GM21723 (cell line): ENCODE measurements at regions not wholly inside any gene's neighbourhood (a gene's known extent, or its start where the extent isn't known, plus 50 kb on each side); places are given as distances from the start of the nearest gene placed in this dataset.

Experiments used
- ATAC-seq: cut with Tn5 transposase; IDR thresholded peaks from one replicate; pipeline ENCODE4 v1.9.1; 2021; ENCODE audit warnings: mild to moderate bottlenecking, moderate library complexity; ENCODE audit not compliant: unreplicated experiment

DNA sequence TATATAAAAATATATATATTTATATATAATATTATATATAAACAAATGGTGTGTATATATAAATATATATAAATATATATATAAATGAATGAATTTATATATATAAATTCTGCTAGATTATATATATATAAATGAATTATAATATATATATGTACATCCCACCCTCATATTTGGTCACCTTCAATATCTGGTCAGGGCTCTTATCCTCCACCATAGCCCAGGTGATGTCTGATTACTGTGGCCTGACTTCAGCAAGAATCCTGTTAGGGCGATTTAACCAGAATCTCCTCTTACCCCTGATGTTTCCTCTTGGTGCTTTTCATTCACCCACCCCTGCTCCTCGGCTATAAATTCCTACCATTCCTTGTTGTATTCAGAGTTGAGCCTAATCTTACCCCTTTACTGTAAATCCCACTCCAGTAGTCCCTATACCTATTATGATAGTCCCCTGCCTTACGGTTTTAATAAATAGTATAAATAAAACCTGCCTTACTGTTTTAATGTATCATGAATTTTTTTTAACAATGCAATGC, 439.6 kb downstream of the PLOD2 start:
- no peak for ATAC-seq

- ATAC-seq: no peak
Measured at GRCh38 chr3:145721815-145722214, 439.2 kb downstream of the PLOD2 start.

- ATAC-seq: no peak
Measured at GRCh38 chr3:145727476-145727875, 433.5 kb downstream of the PLOD2 start.

GRCh38 chr3:145735631-145736030, 425.4 kb downstream of the PLOD2 start:
- no peak for ATAC-seq

DNA sequence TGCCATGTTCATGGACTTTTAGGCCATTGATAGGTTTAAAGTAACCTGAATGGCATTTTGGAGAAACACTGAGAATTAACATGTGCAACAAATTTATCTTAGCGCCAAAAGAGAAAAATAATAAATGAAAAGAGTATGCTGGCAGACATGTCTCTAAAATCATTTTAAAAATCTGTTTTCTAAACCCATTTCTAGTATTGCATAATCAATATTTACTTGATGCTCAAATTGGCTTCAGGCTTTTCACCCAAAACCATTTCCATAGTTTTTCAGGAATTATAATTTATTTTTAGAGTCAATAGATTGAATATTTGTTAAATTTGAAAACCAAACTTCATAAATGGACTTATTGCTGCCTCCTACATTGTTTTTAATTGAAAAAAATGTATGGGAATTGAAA, 423.0 kb downstream of the PLOD2 start:
- no peak for ATAC-seq

DNA sequence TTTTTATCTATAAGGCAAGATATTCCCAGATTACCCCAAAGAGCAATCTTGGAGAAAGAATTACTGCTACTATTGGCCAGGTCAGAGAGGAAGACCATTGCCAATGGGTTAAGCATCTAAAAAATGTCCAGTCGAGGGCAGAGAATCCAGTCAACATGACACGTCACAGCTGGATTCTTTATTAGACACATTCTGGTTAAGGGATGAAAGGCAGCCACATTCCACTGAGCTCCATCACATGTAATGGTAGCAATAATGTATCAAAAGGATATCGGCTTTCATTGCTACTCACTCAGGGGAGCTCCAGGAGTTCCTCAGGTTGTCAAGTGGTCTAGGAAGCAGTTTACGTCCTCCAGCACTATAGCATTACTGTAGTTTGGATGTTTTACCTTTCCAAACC, 421.1 kb downstream of the PLOD2 start:
- no peak for ATAC-seq

- no peak for ATAC-seq
Measured at GRCh38 chr3:145750657-145751056, 410.3 kb downstream of the PLOD2 start.

DNA sequence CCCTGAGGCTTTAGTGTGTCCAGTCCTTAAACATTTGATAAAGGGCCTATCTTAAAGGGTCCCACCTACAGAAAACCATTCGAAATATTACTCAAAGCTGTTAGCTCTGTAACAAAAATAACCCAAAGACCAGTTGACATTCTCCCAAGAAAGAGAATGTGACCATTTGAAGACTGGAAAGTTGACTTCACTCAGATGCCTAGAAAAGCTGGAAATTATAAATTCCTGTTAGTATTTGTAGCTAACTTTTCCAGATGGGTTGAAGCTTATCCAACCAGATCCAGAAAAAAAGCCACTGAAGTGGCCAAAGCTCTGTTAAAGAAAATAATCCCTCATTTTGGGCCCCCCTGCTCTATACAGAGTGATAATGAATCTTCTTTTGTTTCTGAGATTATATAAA, 408.4 kb downstream of the PLOD2 start:
- no peak for ATAC-seq

DNA sequence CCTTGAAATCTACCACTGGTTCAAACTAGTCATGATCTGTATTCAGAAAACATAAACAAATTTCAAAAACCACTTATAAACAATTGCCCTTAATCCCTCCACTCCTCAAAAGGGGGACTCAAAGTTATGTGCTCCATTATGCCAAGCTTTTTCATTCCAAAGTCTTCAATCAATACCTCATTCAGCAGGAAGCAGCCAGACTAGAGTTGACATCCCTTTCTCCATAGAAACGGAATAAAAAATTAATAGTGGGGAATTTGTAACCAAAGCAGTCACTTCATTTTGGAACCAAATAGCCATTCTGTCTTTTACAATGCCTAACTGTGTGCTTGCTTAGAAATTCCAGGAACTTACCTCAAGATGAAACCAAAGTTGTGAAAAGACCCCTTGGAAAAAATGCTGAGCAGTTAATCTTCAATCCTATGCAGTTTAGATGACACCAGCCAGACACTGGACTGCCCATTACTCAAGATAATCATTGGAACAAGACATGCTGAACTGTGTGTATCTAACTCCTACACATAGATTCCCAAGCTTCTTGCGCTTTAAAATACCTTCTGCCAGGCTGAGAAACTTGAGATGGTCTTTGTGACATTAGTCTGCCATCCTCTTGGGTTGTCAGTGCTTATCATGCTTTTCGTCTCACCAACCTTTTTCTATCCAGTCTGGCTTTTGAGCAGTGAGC, 406.2 kb downstream of the PLOD2 start:
- no peak for ATAC-seq

GRCh38 chr3:145760036-145760435, 400.9 kb downstream of the PLOD2 start:
- ATAC-seq: no peak

DNA sequence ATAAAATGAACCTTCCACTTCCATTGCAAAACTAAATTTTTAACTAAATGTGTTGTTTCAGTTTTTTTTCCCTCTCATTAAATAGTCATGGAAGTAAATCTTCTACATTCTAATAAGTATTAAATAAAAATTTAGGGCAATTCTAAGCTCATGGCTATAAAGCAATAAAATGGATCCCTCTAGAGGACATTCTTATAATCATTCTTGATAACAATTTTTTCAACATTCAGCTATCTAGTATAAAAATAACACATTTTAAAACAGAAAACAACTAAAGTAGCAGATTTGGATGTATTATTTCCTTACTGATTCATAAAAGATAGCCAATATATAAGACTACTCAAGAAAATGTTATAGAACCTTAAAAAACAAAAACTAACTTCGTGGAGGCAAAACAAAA, 393.1 kb downstream of the PLOD2 start:
- ATAC-seq: no peak

- ATAC-seq: no peak
Measured at GRCh38 chr3:145776782-145777408, 384.1 kb downstream of the PLOD2 start.

GRCh38 chr3:145780301-145780700, 380.7 kb downstream of the PLOD2 start:
- ATAC-seq: no peak

GRCh38 chr3:145785668-145786067, 375.3 kb downstream of the PLOD2 start:
- ATAC-seq: no peak

DNA sequence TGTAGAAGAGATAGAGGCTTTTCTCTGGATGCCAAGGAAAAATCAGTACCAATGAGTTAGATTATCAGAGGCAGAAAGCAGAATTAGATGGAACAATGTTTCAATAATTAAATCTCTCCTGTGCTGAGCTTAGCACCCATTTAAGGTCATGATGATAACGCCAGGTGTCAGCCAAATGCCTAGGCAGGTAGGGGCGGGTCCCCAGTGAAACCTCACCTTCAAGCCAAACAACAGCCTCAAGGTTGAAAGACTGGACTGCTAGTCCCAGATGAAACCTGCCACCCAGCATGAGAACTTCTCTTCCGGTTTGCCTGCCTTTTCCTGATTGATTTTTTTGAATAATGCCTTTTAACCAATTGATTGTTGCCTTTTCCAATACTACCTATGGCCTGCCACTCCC, 363.0 kb downstream of the PLOD2 start:
- ATAC-seq: no peak

GRCh38 chr3:145798696-145799537, 362.1 kb downstream of the PLOD2 start:
- ATAC-seq: no peak

- ATAC-seq: no peak
Measured at GRCh38 chr3:145801696-145802095, 359.3 kb downstream of the PLOD2 start.

DNA sequence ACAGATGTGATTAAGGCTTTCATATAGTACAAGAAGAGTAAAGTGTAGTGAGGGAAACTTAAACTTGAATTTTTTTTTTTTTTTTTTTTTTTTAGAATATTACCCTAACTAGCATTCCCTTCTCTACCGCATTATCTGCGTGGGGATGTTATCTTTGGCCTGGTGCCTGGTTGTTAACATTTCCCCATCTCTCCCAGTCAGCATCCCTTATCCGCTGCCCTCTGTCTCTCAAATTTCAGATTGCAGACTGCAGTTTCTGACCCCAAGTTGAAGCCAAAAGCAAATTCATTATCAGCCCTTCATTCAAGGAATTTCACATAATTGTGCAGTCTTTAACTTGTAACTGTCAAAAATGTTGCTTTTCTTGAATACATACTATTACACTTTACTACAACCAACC, 353.0 kb downstream of the PLOD2 start:
- no peak for ATAC-seq

DNA sequence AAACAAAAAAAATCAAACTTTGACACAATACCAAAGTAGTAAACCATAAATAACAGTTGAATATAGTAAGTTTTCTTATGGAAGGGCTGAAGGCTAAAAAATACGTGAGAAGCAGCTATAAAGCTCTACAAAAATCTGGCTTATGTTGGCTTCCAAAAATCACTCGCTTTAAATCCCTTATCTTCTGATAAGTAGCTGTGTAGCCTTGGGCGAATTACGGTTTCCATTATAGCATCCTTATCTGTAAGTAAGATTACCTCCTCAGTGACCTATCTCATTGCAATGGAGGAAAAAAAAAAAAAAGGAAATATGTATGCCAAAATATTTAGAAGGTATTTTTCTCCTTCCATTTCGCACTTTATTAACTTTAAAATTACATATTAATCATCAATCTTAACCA, 348.6 kb downstream of the PLOD2 start:
- no peak for ATAC-seq

DNA sequence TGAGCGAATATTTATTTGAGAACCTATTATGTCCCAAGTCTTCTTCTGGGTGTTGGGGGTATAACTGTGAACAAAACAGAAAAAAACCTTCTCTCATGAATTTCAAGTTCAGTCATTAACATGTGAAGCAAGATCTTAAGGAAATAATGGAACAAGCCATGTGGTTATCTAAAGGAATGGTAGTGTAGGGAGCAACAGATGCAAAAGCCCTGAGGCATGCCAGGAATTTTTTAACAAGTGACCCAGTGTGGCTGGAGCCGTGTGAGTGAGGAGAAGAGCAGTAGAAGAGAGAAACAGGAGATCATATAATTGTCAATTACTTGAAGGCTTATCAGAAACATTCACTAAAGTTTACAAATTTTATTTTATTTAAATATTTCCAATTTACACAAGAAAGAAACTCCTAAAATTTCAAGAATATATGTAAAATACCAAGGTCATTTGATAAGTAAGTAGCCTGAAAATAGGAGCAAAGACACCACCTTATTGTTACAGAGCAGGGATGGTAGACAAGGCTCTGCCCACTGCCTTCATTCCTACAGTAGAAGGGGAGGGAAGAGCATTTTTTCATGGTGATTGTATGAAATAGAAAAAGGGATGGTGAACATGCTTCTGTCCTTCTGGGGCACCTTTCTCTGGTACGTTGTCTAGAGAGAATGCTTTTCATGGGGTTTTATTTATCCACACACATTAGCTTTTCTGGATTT, 345.1 kb downstream of the PLOD2 start:
- no peak for ATAC-seq

- peak; percentile 66 for ATAC-seq
Measured at GRCh38 chr3:145817870-145818483, 343.0 kb downstream of the PLOD2 start.
